ENCODE measurements at regions not wholly inside any gene's neighbourhood (a gene's known extent, or its start where the extent isn't known, plus 50 kb on each side); places are given as distances from the start of the nearest gene placed in this dataset.

GRCh38 chr7:12939694-12940093 is 252.3 kb downstream of the ARL4A start:
- TF ChIP-seq CTCF (IDR thresholded peaks at IDR 0.05), result no peak
- TF ChIP-seq POLR2A (IDR thresholded peaks at IDR 0.05), result no peak
